Liver (tissue), 8 donors: ENCODE measurements at regions not wholly inside any gene's neighbourhood (a gene's known extent, or its start where the extent isn't known, plus 50 kb on each side); places are given as distances from the start of the nearest gene placed in this dataset.

Experiments used
- DNase-seq: peaks from one replicate; pipeline ENCODE4 v3.0.0-alpha.2; 2017; ENCODE audit warnings: low spot score
- H3K27ac ChIP-seq, 2 donors: one replicate each; pipeline ENCODE4 v1.7.0; 2013; ENCODE audit warnings: inconsistent platforms in 2 of 2, low read length in 2 of 2, control low read depth in 1 of 2, low read depth in 1 of 2, mild to moderate bottlenecking in 1 of 2
- H3K27me3 ChIP-seq, 4 donors: one replicate each; pipeline versions ENCODE4 v1.6.1 to v1.7.0; 2013; ENCODE audit warnings: low read length in 3 of 4, inconsistent platforms in 1 of 4, mild to moderate bottlenecking in 1 of 4, moderate library complexity in 1 of 4; ENCODE audit not compliant: control insufficient read depth in 4 of 4, insufficient read depth in 4 of 4
- H3K36me3 ChIP-seq, 4 donors: one replicate each; pipeline versions ENCODE4 v1.6.1 to v1.7.0; 2013; ENCODE audit warnings: low read length in 3 of 4, mild to moderate bottlenecking in 3 of 4, low read depth in 1 of 4, moderate library complexity in 1 of 4; ENCODE audit not compliant: control insufficient read depth in 4 of 4, insufficient read depth in 3 of 4
- H3K4me1 ChIP-seq, 4 donors: one replicate each; pipeline versions ENCODE4 v1.6.1 to v1.7.0; 2013; ENCODE audit warnings: low read length in 3 of 4, mild to moderate bottlenecking in 3 of 4, moderate library complexity in 1 of 4; ENCODE audit not compliant: control insufficient read depth in 4 of 4, insufficient read depth in 4 of 4
- H3K4me3 ChIP-seq, 3 donors: one replicate each; pipeline versions ENCODE4 v1.6.1 to v1.7.0; 2013; ENCODE audit warnings: low read length in 3 of 3, control low read depth in 1 of 3, low read depth in 1 of 3, mild to moderate bottlenecking in 1 of 3
- H3K9ac ChIP-seq, 2 donors: one replicate each; pipeline ENCODE4 v1.7.0; 2013; ENCODE audit warnings: low read length in 2 of 2, mild to moderate bottlenecking in 2 of 2, moderate library complexity in 2 of 2, control low read depth in 1 of 2, low read depth in 1 of 2
- H3K9me3 ChIP-seq, 4 donors: one replicate each; pipeline versions ENCODE4 v1.6.1 to v1.7.0; 2013; ENCODE audit warnings: low read length in 3 of 4; ENCODE audit not compliant: control insufficient read depth in 4 of 4
- ATF3 ChIP-seq: IDR thresholded peaks from 2 replicates; pipeline ENCODE4 v1.6.1; 2016; ENCODE audit warnings: antibody characterized with exemption
- CTCF ChIP-seq: fragments of 150-350 bp; IDR thresholded peaks from 2 replicates; pipeline ENCODE4 v1.5.1; 2017; ENCODE audit warnings: improper control_type of control experiment, low read depth, low read length; ENCODE audit not compliant: missing input control
- EGR1 ChIP-seq, 2 donors: IDR thresholded peaks; 2 replicates each; pipeline ENCODE4 v1.6.1; 2016 to 2018; ENCODE audit warnings: antibody characterized with exemption in 2 of 2, low read depth in 2 of 2
- FOXA1 ChIP-seq: IDR thresholded peaks from 2 replicates; pipeline ENCODE4 v1.6.1; 2016; ENCODE audit warnings: antibody characterized with exemption
- FOXA2 ChIP-seq: IDR thresholded peaks from 2 replicates; pipeline ENCODE4 v1.6.1; 2016; ENCODE audit warnings: antibody characterized with exemption
- GABPA ChIP-seq, 2 donors: IDR thresholded peaks in 1 of 2; conservative IDR thresholded peaks in 1 of 2; 2 replicates each; pipeline ENCODE4 v1.6.1; 2016; ENCODE audit warnings: antibody characterized with exemption in 2 of 2, mild to moderate bottlenecking in 1 of 2, moderate library complexity in 1 of 2
- HNF4A ChIP-seq, 2 donors: conservative IDR thresholded peaks; 2 replicates each; pipeline ENCODE4 v1.6.1; 2016; ENCODE audit warnings: antibody characterized with exemption in 2 of 2, mild to moderate bottlenecking in 2 of 2
- HNF4G ChIP-seq: IDR thresholded peaks from 2 replicates; pipeline ENCODE4 v1.6.1; 2016; ENCODE audit warnings: antibody characterized with exemption
- JUND ChIP-seq, 2 donors: IDR thresholded peaks; 2 replicates each; pipeline ENCODE4 v1.6.1; 2016; ENCODE audit warnings: antibody characterized with exemption in 2 of 2
- MAX ChIP-seq: IDR thresholded peaks from 2 replicates; pipeline ENCODE4 v1.6.1; 2016; ENCODE audit warnings: antibody characterized with exemption
- NR2F2 ChIP-seq: IDR thresholded peaks from 2 replicates; pipeline ENCODE4 v1.6.1; 2016; ENCODE audit warnings: antibody characterized with exemption
- RAD21 ChIP-seq, 2 donors: IDR thresholded peaks; 2 replicates each; pipeline ENCODE4 v1.6.1; 2016; ENCODE audit warnings: antibody characterized with exemption in 2 of 2, mild to moderate bottlenecking in 2 of 2
- REST ChIP-seq: IDR thresholded peaks from 2 replicates; pipeline ENCODE4 v1.6.1; 2016; ENCODE audit warnings: antibody characterized with exemption, mild to moderate bottlenecking
- RXRA ChIP-seq, 2 donors: IDR thresholded peaks; 2 replicates each; pipeline ENCODE4 v1.6.1; 2017 to 2018; ENCODE audit warnings: antibody characterized with exemption in 2 of 2, mild to moderate bottlenecking in 1 of 2
- SP1 ChIP-seq: IDR thresholded peaks from 2 replicates; pipeline ENCODE4 v1.6.1; 2018; ENCODE audit warnings: antibody characterized with exemption, mild to moderate bottlenecking
- TAF1 ChIP-seq: conservative IDR thresholded peaks from 2 replicates; pipeline ENCODE4 v1.6.1; 2016; ENCODE audit warnings: antibody characterized with exemption, mild to moderate bottlenecking
- YY1 ChIP-seq: IDR thresholded peaks from 2 replicates; pipeline ENCODE4 v1.6.1; 2016; ENCODE audit warnings: antibody characterized with exemption, mild to moderate bottlenecking
- ZBTB33 ChIP-seq: IDR thresholded peaks from 2 replicates; pipeline ENCODE4 v1.6.1; 2016; ENCODE audit warnings: antibody characterized with exemption
- WGBS: extraction: QIAGEN DNeasy Blood & Tissue Kit; methylation state at CpG from one replicate; pipeline ENCODE4 v1.1.7; 2013; 5-methylcytosine and 5-hydroxymethylcytosine counted together
- donor health status: healthy.
- donor health status: healthy.
- donor health status: healthy.
- donor health status: healthy.
- donor health status: healthy.

- H3K36me3 ChIP-seq: no peaks in the 10 kb centered on the region
- no peak overlapping the region for H3K4me3 ChIP-seq
- H3K27ac ChIP-seq: no peak overlapping the region
- no peaks in the 10 kb centered on the region for H3K27me3 ChIP-seq
- no peak for DNase-seq
- no peaks in the 10 kb centered on the region for H3K9me3 ChIP-seq
- no peak overlapping the region for H3K9ac ChIP-seq
- 79% methylated on average over 1 of the region's 1 CpG for WGBS
- no peak for TF ChIP-seq HNF4A (conservative IDR thresholded peaks at IDR 0.05)
- no peak for TF ChIP-seq CTCF
- TF ChIP-seq YY1: no peak
- TF ChIP-seq FOXA1: no peak
- no peak for TF ChIP-seq NR2F2
- TF ChIP-seq RXRA (IDR thresholded peaks at IDR 0.05): no peak
- no peak for TF ChIP-seq JUND (IDR thresholded peaks at IDR 0.05)
- TF ChIP-seq FOXA2: no peak
- TF ChIP-seq HNF4G: no peak
- TF ChIP-seq EGR1 (IDR thresholded peaks at IDR 0.05; ENCODE audit: low read depth in 2 of 2): no peak
- no peak for TF ChIP-seq SP1
- no peak for TF ChIP-seq TAF1
- TF ChIP-seq ATF3: no peak
- no peak for TF ChIP-seq REST
- no peak for TF ChIP-seq RAD21 (IDR thresholded peaks at IDR 0.05)
- TF ChIP-seq GABPA (IDR thresholded peaks at IDR 0.05 in 1 of 2, conservative IDR thresholded peaks at IDR 0.05 in 1 of 2): no peak
- TF ChIP-seq ZBTB33: no peak
- no peak for TF ChIP-seq MAX
- no peaks in the 10 kb centered on the region for H3K4me1 ChIP-seq
Observed at GRCh38 chr17:19482576-19482975, 51.1 kb upstream of the SLC47A1 start.
